CD8-positive, alpha-beta memory T cell (primary cell): ENCODE measurements at regions not wholly inside any gene's neighbourhood (a gene's known extent, or its start where the extent isn't known, plus 50 kb on each side); places are given as distances from the start of the nearest gene placed in this dataset.

ENCODE experiments used
- CTCF ChIA-PET: fragments of 350-600 bp; sonication (Branson Sonifier 250); formaldehyde crosslinking; loops from one replicate; lab custom pipeline; 2021; ENCODE audit warnings: antibody characterized with exemption; lab: Charles Lee
- POLR2A ChIA-PET: fragments of 350-600 bp; sonication (Branson Sonifier 250); formaldehyde crosslinking; loops from one replicate; lab custom pipeline; 2021; ENCODE audit warnings: antibody characterized with exemption; lab: Charles Lee
- DNase-seq, 5 donors: peaks; one replicate each; pipeline versions ENCODE4 v3.0.0 to v3.0.0-alpha.2; 2020 to 2022; ENCODE audit warnings: mixed read lengths in 1 of 5
- H3K27ac ChIP-seq: one replicate; pipeline ENCODE4 v1.7.0; 2013; ENCODE audit warnings: low read depth, mild to moderate bottlenecking, low read length, moderate library complexity
- H3K27me3 ChIP-seq: 2 replicates; pipeline ENCODE4 v1.7.0; 2013; ENCODE audit warnings: low read length, mild to moderate bottlenecking; ENCODE audit not compliant: insufficient read depth, poor library complexity, severe bottlenecking
- H3K36me3 ChIP-seq: 2 replicates; pipeline ENCODE4 v1.7.0; 2013; ENCODE audit warnings: mild to moderate bottlenecking, low read length, moderate library complexity; ENCODE audit not compliant: insufficient read depth
- H3K4me1 ChIP-seq: 2 replicates; pipeline ENCODE4 v1.7.0; 2013; ENCODE audit warnings: mild to moderate bottlenecking, low read length, moderate library complexity; ENCODE audit not compliant: insufficient read depth
- H3K4me3 ChIP-seq: 2 replicates; pipeline ENCODE4 v1.7.0; 2013; ENCODE audit warnings: mild to moderate bottlenecking, low read length
- H3K9me3 ChIP-seq: 2 replicates; pipeline ENCODE4 v1.7.0; 2013; ENCODE audit warnings: mild to moderate bottlenecking, low read length
- H3K27ac Mint-ChIP-seq, 8 donors: one replicate each; pipeline ENCODE4 v1.8.0; 2020 to 2021; ENCODE audit warnings: mixed read lengths in 8 of 8, mild to moderate bottlenecking in 6 of 8, inconsistent platforms in 3 of 8, moderate library complexity in 3 of 8
- H3K27me3 Mint-ChIP-seq, 2 donors: one replicate each; pipeline ENCODE4 v1.8.0; 2020 to 2021; ENCODE audit warnings: mixed read lengths in 2 of 2, mild to moderate bottlenecking in 1 of 2, moderate library complexity in 1 of 2
- H3K36me3 Mint-ChIP-seq, 3 donors: one replicate each; pipeline ENCODE4 v1.8.0; 2020 to 2021; ENCODE audit warnings: mixed read lengths in 3 of 3, inconsistent platforms in 1 of 3, mild to moderate bottlenecking in 1 of 3
- H3K4me1 Mint-ChIP-seq, 3 donors: one replicate each; pipeline ENCODE4 v1.8.0; 2020 to 2021; ENCODE audit warnings: mixed read lengths in 3 of 3, inconsistent platforms in 1 of 3, mild to moderate bottlenecking in 1 of 3
- H3K4me3 Mint-ChIP-seq, 7 donors: one replicate each; pipeline ENCODE4 v1.8.0; 2020 to 2021; ENCODE audit warnings: mixed read lengths in 7 of 7, mild to moderate bottlenecking in 6 of 7, moderate library complexity in 4 of 7, inconsistent platforms in 2 of 7
- H3K9me3 Mint-ChIP-seq, 5 donors: one replicate each; pipeline ENCODE4 v1.8.0; 2020 to 2022; ENCODE audit warnings: mixed read lengths in 5 of 5, mild to moderate bottlenecking in 3 of 5, moderate library complexity in 2 of 5, inconsistent platforms in 1 of 5

GRCh38 chr15:69897471-69898237 lies 200.1 kb downstream of the TLE3 start:
- Mint-ChIP-seq H3K4me3 (no peak overlapping the region), H3K4me1 (no peaks in the 10 kb centered on the region), H3K27me3 (peaks cover 19 to 29% of the 10 kb centered on the region in 2 donors), H3K36me3 (no peaks in the 10 kb centered on the region), H3K9me3 (no peaks in the 10 kb centered on the region), H3K27ac (no peak overlapping the region)
- no peak for DNase-seq
- no peak overlapping the region for H3K4me3 ChIP-seq
- H3K4me1 ChIP-seq, result no peaks in the 10 kb centered on the region
- H3K27ac ChIP-seq, result no peak overlapping the region
- ChIA-PET CTCF (no interaction called here), POLR2A (no interaction called here)
- no peaks in the 10 kb centered on the region for H3K36me3 ChIP-seq
- H3K27me3 ChIP-seq, result no peaks in the 10 kb centered on the region
- H3K9me3 ChIP-seq, result no peaks in the 10 kb centered on the region

GRCh38 chr15:69898243-69898642 lies 199.5 kb downstream of the TLE3 start:
- H3K9me3 ChIP-seq, result no peaks in the 10 kb centered on the region
- no peak overlapping the region for H3K27ac Mint-ChIP-seq
- H3K4me1 ChIP-seq, result no peaks in the 10 kb centered on the region
- POLR2A ChIA-PET, result no interaction called here
- CTCF ChIA-PET, result no interaction called here
- H3K36me3 Mint-ChIP-seq, result no peaks in the 10 kb centered on the region
- no peak overlapping the region for H3K4me3 Mint-ChIP-seq
- H3K4me3 ChIP-seq, result no peak overlapping the region
- H3K4me1 Mint-ChIP-seq, result no peaks in the 10 kb centered on the region
- no peaks in the 10 kb centered on the region for H3K27me3 ChIP-seq
- DNase-seq, result no peak
- no peaks in the 10 kb centered on the region for H3K36me3 ChIP-seq
- H3K27me3 Mint-ChIP-seq, result peaks cover 17 to 29% of the 10 kb centered on the region in 2 donors
- H3K27ac ChIP-seq, result no peak overlapping the region
- H3K9me3 Mint-ChIP-seq, result no peaks in the 10 kb centered on the region

GRCh38 chr15:69902414-69903062 lies 195.2 kb downstream of the TLE3 start:
- no peaks in the 10 kb centered on the region for H3K4me1 ChIP-seq
- no peak for DNase-seq
- Mint-ChIP-seq H3K27ac (no peak overlapping the region), H3K4me3 (no peak overlapping the region), H3K4me1 (no peaks in the 10 kb centered on the region), H3K36me3 (no peaks in the 10 kb centered on the region), H3K9me3 (no peaks in the 10 kb centered on the region), H3K27me3 (peaks cover 3 to 4% of the 10 kb centered on the region in 2 donors)
- ChIA-PET POLR2A (no interaction called here), CTCF (interaction anchor here (0.8 kb wide), 1 partner anchor 9 kb away, joined by 3 read pairs; no protein-coding TSS in a partner anchor)
- no peak overlapping the region for H3K27ac ChIP-seq
- no peak overlapping the region for H3K4me3 ChIP-seq
- no peaks in the 10 kb centered on the region for H3K9me3 ChIP-seq
- no peaks in the 10 kb centered on the region for H3K36me3 ChIP-seq
- H3K27me3 ChIP-seq, result no peaks in the 10 kb centered on the region

GRCh38 chr15:69903470-69904469 lies 193.9 kb downstream of the TLE3 start:
- no peaks in the 10 kb centered on the region for H3K4me1 ChIP-seq
- H3K9me3 ChIP-seq, result no peaks in the 10 kb centered on the region
- no peaks in the 10 kb centered on the region for H3K36me3 ChIP-seq
- Mint-ChIP-seq H3K4me3 (no peak overlapping the region), H3K36me3 (no peaks in the 10 kb centered on the region), H3K9me3 (no peaks in the 10 kb centered on the region), H3K27ac (no peak overlapping the region), H3K4me1 (no peaks in the 10 kb centered on the region), H3K27me3 (peaks cover 0 to 2% of the 10 kb centered on the region in 2 donors)
- no peaks in the 10 kb centered on the region for H3K27me3 ChIP-seq
- H3K4me3 ChIP-seq, result no peak overlapping the region
- no peak overlapping the region for H3K27ac ChIP-seq
- POLR2A ChIA-PET, result no interaction called here
- DNase-seq, result no peak
- CTCF ChIA-PET, result no interaction called here

- CTCF ChIA-PET, result no interaction called here
- H3K9me3 Mint-ChIP-seq, result no peaks in the 10 kb centered on the region
Observed at GRCh38 chr15:69906256-69907185, 191.2 kb downstream of the TLE3 start.

GRCh38 chr15:69908060-69908459 lies 189.7 kb downstream of the TLE3 start:
- H3K27ac ChIP-seq, result no peak overlapping the region
- no peaks in the 10 kb centered on the region for H3K27me3 ChIP-seq
- H3K36me3 ChIP-seq, result no peaks in the 10 kb centered on the region
- DNase-seq, result no peak
- Mint-ChIP-seq H3K27me3 (no peaks in the 10 kb centered on the region), H3K9me3 (no peaks in the 10 kb centered on the region), H3K4me1 (no peaks in the 10 kb centered on the region), H3K4me3 (no peak overlapping the region), H3K36me3 (no peaks in the 10 kb centered on the region), H3K27ac (no peak overlapping the region)
- CTCF ChIA-PET, result no interaction called here
- POLR2A ChIA-PET, result no interaction called here
- H3K4me3 ChIP-seq, result no peak overlapping the region
- H3K4me1 ChIP-seq, result no peaks in the 10 kb centered on the region
- H3K9me3 ChIP-seq, result no peaks in the 10 kb centered on the region

More at GRCh38 chr15:69906256-69907185, 191.2 kb downstream of the TLE3 start:
- H3K36me3 ChIP-seq, result no peaks in the 10 kb centered on the region
- no peak overlapping the region for H3K27ac ChIP-seq
- no peaks in the 10 kb centered on the region for H3K27me3 ChIP-seq
- no peak for DNase-seq
- H3K9me3 ChIP-seq, result no peaks in the 10 kb centered on the region
- no peak overlapping the region for H3K4me3 ChIP-seq
- H3K4me1 Mint-ChIP-seq, result no peaks in the 10 kb centered on the region
- no peak overlapping the region for H3K4me3 Mint-ChIP-seq
- POLR2A ChIA-PET, result no interaction called here
- no peaks in the 10 kb centered on the region for H3K27me3 Mint-ChIP-seq
- H3K27ac Mint-ChIP-seq, result no peak overlapping the region
- H3K36me3 Mint-ChIP-seq, result no peaks in the 10 kb centered on the region
- H3K4me1 ChIP-seq, result no peaks in the 10 kb centered on the region

- no peak for DNase-seq
- Mint-ChIP-seq H3K27me3 (no peaks in the 10 kb centered on the region), H3K4me1 (no peaks in the 10 kb centered on the region), H3K27ac (peak overlapping the region in 1 of 8 donors; percentile 63), H3K9me3 (no peaks in the 10 kb centered on the region), H3K36me3 (no peaks in the 10 kb centered on the region), H3K4me3 (no peak overlapping the region)
- no peaks in the 10 kb centered on the region for H3K4me1 ChIP-seq
- H3K9me3 ChIP-seq, result no peaks in the 10 kb centered on the region
- CTCF ChIA-PET, result no interaction called here
- POLR2A ChIA-PET, result no interaction called here
- H3K27me3 ChIP-seq, result no peaks in the 10 kb centered on the region
- H3K27ac ChIP-seq, result no peak overlapping the region
- no peak overlapping the region for H3K4me3 ChIP-seq
- H3K36me3 ChIP-seq, result no peaks in the 10 kb centered on the region
Observed at GRCh38 chr15:69908590-69909420, 188.9 kb downstream of the TLE3 start.
